ENCODE measurements at regions not wholly inside any gene's neighbourhood (a gene's known extent, or its start where the extent isn't known, plus 50 kb on each side); places are given as distances from the start of the nearest gene placed in this dataset.

DNA sequence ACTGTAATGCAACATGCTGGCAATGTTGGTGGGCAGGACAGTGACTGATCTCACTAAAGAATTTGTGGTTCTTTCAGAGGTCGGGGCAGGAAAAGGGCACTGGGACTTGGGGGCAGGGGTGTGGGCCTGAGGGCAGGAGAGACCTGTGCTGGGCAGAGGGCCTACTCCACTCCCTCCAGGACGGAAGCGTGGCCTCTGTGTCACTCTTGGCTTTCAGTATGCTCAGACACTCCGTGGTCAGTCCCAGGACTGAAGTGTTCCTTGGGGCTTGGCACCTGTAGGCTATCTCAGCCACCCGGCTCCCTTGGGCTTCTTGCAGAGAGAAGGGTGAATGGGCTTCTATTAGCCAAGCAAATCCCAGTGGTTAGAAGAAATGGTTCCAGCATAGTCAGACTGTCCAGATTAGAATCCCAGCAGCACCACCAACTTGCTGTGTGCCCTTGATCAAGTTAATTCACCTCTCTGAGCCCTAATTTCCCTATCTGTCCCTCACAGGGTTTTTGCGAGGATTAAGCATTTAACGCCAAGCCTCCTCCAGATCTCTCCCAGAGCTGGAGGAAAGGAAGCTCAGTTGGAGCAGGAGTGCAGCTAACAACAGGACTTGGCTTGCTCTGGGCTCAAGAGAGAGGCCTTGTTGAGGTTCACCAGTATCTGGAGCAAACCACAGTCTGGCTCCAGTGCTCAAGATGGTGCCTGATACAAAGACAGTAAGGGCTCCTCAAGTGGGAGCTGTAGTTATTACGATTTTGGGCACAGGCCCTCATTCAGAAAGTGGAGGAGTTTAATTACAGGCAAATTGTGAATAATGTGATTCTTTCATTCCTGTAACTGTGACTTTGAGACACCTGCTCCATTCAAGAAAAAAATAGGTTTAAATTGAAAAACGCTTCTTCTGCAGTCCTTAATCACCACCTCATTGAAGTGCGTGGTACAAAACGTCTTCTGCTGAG, 57.7 kb upstream of the LRP8 start:
- no peak for DNase-seq (ENCODE audit: low read depth in 1 of 2, low spot score in 1 of 2)
- TF ChIP-seq GABPA (IDR thresholded peaks at IDR 0.05; ENCODE audit: low read depth) (no peak), SPI1 (IDR thresholded peaks at IDR 0.05; ENCODE audit: borderline replicate concordance, low read depth) (no peak), POLR2AphosphoS5 (IDR thresholded peaks at IDR 0.05; ENCODE audit: low read depth) (no peak)
- TF ChIP-seq, protein P1, sequence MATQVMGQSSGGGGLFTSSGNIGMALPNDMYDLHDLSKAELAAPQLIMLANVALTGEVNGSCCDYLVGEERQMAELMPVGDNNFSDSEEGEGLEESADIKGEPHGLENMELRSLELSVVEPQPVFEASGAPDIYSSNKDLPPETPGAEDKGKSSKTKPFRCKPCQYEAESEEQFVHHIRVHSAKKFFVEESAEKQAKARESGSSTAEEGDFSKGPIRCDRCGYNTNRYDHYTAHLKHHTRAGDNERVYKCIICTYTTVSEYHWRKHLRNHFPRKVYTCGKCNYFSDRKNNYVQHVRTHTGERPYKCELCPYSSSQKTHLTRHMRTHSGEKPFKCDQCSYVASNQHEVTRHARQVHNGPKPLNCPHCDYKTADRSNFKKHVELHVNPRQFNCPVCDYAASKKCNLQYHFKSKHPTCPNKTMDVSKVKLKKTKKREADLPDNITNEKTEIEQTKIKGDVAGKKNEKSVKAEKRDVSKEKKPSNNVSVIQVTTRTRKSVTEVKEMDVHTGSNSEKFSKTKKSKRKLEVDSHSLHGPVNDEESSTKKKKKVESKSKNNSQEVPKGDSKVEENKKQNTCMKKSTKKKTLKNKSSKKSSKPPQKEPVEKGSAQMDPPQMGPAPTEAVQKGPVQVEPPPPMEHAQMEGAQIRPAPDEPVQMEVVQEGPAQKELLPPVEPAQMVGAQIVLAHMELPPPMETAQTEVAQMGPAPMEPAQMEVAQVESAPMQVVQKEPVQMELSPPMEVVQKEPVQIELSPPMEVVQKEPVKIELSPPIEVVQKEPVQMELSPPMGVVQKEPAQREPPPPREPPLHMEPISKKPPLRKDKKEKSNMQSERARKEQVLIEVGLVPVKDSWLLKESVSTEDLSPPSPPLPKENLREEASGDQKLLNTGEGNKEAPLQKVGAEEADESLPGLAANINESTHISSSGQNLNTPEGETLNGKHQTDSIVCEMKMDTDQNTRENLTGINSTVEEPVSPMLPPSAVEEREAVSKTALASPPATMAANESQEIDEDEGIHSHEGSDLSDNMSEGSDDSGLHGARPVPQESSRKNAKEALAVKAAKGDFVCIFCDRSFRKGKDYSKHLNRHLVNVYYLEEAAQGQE (IDR thresholded peaks at IDR 0.05; ENCODE audit: insufficient replicate concordance, low read depth), result no peak
- TF ChIP-seq, protein P2, sequence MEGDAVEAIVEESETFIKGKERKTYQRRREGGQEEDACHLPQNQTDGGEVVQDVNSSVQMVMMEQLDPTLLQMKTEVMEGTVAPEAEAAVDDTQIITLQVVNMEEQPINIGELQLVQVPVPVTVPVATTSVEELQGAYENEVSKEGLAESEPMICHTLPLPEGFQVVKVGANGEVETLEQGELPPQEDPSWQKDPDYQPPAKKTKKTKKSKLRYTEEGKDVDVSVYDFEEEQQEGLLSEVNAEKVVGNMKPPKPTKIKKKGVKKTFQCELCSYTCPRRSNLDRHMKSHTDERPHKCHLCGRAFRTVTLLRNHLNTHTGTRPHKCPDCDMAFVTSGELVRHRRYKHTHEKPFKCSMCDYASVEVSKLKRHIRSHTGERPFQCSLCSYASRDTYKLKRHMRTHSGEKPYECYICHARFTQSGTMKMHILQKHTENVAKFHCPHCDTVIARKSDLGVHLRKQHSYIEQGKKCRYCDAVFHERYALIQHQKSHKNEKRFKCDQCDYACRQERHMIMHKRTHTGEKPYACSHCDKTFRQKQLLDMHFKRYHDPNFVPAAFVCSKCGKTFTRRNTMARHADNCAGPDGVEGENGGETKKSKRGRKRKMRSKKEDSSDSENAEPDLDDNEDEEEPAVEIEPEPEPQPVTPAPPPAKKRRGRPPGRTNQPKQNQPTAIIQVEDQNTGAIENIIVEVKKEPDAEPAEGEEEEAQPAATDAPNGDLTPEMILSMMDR (IDR thresholded peaks at IDR 0.05; ENCODE audit: insufficient read depth, low read length), result no peak

DNA sequence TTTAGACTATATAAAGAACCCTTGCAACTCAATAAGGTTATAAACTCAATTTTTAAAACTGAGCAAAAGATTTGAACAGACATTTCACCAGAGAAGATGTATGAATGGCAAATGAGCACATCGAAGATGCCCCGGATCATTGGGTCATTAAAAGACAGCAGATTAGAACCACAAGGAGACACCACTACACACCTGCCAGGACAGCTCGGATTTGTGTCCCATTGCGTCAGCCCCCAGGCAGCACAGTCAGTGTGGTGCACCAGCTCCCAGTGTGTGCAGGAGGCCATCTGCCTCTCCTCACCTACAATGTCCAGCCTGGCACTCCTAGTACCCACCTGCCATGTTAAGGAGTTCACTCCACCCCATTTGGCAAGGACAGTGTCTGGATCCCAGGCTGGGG, 61.1 kb upstream of the LRP8 start:
- H3K4me3 ChIP-seq (replicated peaks; ENCODE audit: insufficient read depth, low read length), result no peak overlapping the region
- no peak overlapping the region for H3K27ac ChIP-seq (replicated peaks)
- no peaks in the 10 kb centered on the region for H3K27me3 ChIP-seq (ENCODE audit: insufficient read depth, poor library complexity, severe bottlenecking)
- DNase-seq (ENCODE audit: low read depth in 1 of 2, low spot score in 1 of 2), result no peak
- TF ChIP-seq, protein P1 (IDR thresholded peaks at IDR 0.05; ENCODE audit: insufficient replicate concordance, low read depth), result no peak
- TF ChIP-seq POLR2AphosphoS5 (IDR thresholded peaks at IDR 0.05; ENCODE audit: low read depth) (no peak), GABPA (IDR thresholded peaks at IDR 0.05; ENCODE audit: low read depth) (no peak), SPI1 (IDR thresholded peaks at IDR 0.05; ENCODE audit: borderline replicate concordance, low read depth) (no peak)
- TF ChIP-seq, protein P2 (IDR thresholded peaks at IDR 0.05; ENCODE audit: insufficient read depth, low read length), result no peak

More for the DNA sequence above, 57.7 kb upstream of the LRP8 start:
- Histone ChIP-seq H3K27ac (replicated peaks) (no peak overlapping the region), H3K27me3 (ENCODE audit: insufficient read depth, poor library complexity, severe bottlenecking) (peaks cover 3% of the 10 kb centered on the region), H3K4me3 (replicated peaks; ENCODE audit: insufficient read depth, low read length) (no peak overlapping the region)

DNA sequence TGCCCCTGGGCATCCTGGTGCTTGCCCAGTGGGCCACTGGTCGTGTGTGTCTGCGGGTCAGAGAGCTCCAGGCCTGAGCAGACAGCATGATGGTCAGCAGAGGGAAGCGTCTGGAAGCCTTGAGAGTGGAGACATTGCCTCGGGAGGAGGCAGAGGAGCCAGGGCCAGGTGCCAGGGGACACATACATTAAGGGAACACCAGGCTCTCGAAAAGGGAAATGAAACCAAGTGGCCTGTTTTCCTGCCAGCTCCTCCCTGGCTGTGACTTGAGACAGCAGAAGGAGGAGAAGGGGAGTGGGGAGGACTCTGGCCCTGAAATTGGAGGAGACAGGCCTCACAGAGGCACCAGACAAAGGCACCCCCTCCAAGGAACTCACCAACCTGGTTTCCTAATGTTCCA, 62.4 kb upstream of the LRP8 start:
- Histone ChIP-seq H3K27ac (replicated peaks) (no peak overlapping the region), H3K4me3 (replicated peaks; ENCODE audit: insufficient read depth, low read length) (no peak overlapping the region), H3K27me3 (ENCODE audit: insufficient read depth, poor library complexity, severe bottlenecking) (no peaks in the 10 kb centered on the region)
- DNase-seq (ENCODE audit: low read depth in 1 of 2, low spot score in 1 of 2), result no peak
- TF ChIP-seq, protein P2 (IDR thresholded peaks at IDR 0.05; ENCODE audit: insufficient read depth, low read length), result no peak
- TF ChIP-seq SPI1 (IDR thresholded peaks at IDR 0.05; ENCODE audit: borderline replicate concordance, low read depth), result 0 out of 2 replicates have a peak, but pooled peaks have one; percentile 6

Measured in HL-60 (cell line).